HG03039 (cell line): ENCODE measurements at regions not wholly inside any gene's neighbourhood (a gene's known extent, or its start where the extent isn't known, plus 50 kb on each side); places are given as distances from the start of the nearest gene placed in this dataset.

Experiments used
- ATAC-seq: cut with Tn5 transposase; IDR thresholded peaks from one replicate; pipeline ENCODE4 v1.9.1; 2021; ENCODE audit warnings: mild to moderate bottlenecking, moderate library complexity; ENCODE audit not compliant: unreplicated experiment

DNA sequence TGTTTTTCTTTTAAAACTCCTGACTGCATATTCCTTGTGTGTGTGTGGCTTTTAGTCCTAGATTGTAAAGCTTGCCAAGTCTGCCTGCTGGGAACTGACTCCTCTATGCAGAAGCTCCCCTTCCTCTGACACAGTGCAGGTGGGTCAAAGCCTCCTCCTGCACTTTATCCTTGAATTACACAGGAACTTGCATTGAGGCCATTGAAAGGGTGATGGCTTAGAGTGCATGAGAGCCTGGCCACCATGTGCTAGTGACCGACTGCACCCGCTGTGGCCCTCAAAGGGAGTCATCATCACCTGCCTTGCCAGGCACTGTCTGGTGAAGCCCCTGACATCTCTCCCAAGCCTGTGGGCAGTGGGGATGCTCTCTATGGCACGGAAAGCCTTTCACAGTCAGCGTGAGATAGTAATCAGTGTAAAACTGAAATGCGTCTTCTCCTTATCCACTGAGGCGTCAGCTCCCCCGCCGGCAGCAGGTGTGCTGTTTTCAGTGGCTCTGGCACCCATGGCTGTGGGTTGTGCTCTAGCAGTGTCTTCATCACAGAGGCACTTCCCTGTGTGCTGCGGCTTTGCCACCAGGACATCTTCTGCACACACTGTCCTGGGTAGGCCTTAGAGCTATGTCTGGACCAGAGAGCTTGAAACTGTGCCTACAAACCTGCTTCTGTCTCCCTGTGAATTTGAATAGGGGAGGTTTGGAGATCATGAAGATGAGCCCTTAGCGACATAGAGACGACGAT, 87.9 kb downstream of the THBS2 start:
- no peak for ATAC-seq

DNA sequence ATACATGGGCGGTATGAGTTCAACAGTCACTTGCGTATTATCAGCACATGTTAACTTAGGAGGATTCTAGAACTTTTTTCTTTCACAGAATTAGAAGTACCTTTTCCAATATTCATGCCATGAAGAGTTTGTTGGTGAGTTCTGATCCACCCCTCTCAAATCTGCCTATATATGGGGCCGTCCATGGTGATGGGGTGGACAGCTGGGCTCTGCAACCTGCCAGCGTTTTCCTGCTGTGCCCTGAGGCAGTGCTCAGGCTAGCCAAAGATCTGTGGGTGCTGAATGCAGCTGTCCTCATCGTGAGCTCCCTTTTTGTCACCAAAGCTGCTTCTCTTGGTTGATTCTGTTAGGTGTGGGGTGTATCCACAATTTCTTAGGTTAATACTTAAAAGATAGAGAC, 88.7 kb downstream of the THBS2 start:
- ATAC-seq: no peak

DNA sequence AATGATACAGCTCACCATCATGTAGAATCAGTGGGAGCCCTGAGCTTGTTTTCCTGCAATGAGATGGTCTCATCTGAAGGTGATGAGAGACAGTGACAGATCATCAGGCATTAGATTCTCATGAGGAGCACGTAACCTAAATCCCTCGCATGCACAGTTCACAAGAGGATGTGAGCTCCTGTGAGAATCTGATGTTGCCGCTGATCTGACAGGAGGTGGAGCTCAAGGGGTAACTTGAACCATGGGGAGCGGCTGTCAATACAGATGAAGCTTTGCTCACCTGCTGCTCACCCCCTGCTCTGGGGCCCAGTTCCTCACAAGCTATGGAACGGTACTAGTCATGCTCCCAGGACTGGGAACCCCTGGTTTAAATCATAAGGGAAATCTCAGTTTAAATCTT, 89.2 kb downstream of the THBS2 start:
- no peak for ATAC-seq

DNA sequence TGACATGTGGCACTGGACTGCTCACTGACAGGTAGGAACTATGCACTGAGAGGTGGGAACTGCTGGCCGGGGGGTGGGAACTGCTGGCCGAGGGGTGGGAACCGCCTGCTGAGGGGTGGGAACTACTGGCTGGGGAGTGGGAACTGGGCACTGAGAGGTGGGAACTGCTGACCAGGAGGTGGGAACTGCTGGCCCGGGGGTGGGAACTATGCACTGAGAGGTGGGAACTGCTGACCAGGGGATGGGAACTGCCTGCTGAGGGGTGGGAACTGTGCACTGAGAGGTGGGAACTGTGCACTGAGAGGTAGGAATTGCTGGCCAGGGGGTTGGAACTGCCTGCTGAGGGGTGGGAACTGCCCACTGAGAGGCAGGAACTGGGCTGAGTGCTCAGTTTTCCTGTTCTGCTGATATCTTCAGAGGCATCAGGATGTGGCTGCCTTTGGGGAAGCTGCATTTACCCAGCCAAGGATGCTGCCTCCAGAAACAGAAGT, 90.2 kb downstream of the THBS2 start:
- no peak for ATAC-seq

DNA sequence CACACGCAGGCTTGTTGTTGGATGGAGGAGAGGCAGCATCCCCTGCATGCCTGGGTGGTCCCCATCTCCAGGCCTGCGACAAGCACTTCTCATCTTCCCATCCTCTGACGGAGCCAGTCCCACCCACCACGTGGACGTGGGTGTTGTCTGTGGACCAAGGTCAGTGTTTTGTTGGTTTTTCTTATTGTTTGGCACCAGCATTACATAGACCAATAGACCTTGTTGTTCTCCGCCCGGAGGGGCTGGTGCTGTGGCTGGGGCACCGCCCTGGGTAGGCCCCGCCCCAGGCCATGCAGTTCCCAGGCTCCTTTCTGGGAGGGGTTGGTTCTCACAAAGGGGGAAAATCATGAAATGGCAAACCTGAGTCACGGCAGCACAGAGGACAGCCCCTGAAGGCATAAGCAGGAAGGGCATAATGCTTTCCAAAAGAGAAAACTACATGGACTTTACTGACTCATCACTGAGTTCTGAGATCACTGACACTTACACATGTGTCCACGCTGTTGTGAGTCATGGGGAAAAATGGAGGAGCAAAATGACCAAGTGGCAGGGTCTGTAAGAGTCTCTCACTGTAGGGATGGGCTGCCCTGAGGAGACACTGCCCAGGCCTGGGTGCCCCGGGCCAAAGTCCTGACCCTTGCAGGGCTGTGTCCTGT, 90.8 kb downstream of the THBS2 start:
- no peak for ATAC-seq

DNA sequence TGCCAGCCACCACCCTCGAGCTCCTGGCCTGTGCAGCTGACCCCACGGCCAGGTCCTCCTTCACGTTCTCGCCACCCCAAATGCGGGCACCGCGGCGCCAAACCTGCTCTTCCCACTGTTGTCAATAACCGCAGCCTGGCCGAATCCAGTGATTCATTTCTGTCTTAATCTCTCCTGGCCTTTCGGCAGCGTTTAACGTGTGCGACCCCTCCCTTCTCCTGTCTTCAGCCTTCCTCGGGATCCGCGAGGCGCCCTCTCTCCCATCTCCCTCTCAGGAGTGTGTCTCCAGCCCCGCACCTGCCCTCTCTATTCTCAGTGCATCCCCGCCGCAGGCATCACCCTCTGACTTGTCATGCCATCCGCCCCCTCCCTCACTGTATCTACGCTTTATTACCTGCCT, 91.4 kb downstream of the THBS2 start:
- no peak for ATAC-seq

DNA sequence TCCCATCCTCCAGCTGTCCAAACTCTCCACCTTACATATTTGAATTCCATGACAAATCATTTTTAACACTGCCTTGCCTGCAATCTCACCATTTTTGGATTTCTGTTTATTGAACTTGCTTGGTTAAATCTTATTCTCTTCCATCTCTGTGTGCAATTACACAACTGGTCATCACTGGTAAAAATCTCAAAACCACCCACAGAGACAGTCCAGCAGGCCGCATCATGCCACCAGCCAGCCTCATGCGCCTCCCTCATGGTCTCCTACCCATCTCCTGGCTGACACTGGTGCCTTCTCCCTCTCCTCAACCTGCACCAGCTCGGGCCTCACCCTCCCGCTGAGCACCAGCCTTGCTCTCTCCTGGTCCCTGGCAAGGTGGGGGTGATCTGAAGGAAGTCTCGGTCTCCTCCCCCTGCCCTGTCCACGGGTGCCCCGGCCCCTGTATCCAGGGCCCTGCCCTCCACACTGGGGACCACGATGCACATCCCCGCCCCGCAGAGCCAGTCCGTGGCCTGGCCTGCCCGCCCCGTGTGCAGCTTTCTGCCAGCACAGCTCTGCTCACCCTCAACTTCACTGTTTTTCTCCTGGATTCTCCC, 92.0 kb downstream of the THBS2 start:
- ATAC-seq: no peak

DNA sequence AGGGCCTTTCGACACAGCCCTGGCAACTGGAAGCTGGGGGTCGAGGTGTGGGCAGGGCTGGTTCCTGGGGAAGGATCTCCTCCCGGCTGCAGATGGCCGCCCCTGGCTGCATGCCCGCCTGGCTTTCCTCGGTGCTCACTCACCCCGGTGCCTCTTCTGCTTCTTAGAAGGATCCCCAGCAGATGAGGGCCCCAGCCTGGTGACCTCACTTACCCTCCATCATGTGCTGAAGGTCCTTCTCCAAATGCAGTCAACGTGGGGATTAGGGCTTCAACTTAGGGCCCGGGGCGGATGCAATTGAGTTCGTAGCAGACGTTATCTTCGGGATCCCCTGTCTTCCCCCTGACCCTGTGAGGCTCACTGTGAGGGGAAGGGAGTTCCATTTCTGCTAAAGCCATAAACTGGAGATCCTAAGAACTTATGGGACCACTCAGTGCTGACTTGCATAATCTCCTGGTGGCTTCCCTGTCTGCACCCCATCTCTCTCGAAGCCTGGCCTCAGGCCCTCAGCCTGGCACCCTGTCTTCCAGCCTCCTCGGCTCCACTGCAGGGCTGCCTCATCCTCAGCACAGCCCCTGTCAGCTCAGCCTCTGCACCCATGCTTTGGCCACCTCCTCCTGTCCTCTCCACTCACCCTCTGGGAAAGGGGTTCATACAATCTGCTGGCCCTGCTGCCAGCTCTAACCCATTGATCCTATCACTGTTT, 92.6 kb downstream of the THBS2 start:
- no peak for ATAC-seq

DNA sequence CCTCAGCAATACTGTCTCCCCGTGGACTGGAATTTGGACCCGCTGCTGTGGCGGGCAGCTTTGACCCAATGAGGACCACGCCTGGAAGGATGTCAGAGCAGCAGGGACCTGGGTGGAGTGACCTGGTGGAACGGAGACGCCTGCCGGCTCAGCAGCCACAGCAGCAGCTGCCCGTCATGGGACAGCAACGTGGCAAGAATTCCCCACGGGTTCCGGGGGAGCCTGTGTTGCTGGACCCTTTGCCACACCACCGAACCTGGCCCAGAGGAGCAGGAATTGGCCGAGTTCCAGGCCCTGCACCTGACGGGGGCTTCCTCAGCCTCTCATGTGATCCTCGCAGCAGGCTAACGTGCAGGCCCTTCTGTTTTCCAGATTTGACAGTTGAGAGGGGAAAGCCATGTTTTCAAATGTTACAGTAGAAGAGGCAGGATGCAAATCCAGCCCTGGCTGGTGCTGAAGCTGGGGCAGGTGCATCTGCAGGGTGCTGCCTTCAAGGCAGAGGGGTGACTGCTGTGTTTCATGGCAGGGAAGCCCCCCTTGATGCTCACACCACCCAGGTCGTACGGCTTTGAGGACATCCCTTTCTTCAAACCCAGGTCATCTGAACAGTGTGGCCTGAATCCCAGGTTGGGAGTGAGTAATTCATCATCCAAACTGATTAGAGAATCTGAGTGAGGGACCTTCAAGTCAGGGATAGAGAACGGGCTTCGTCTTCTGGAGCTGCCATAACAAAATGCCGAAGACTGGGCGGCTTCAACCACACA, 93.4 kb downstream of the THBS2 start:
- ATAC-seq: no peak

DNA sequence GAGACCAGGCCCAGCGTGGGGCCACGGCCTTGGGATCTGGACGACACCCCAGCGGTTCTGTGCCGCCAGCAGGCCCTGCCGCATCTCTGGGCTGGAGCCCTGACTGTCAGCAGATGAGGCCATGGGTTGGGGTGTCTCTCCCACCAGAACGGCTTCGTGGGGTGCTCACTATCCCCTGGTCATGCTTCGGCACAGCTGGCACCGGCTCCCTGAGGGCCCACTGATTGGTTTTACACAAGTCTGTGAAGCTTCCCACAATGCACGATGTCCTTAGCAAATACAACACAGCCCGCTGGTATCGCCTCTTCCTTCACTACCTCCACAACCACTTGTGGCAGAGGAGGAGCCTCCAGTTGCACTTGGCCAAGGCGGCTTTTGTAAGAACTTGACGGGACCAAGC, 94.3 kb downstream of the THBS2 start:
- no peak for ATAC-seq

DNA sequence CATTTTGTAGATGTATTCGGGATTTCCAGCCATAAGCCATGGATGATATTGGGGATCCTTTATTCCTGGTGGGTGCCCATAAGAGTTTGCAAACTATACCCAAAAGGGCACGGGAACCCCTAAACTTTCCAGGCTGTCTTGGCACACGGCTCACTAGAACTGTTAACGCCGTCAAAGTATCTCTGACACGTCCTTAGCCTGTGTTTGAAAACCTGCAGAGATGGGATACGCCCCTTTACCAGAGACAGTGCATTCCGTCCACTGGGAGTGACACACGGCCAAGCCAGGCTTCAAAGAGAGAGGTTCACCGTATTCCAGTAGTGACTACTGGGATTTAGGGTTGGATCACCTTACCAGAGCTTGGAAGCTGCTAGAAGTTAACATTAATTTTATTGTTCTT, 95.0 kb downstream of the THBS2 start:
- no peak for ATAC-seq

DNA sequence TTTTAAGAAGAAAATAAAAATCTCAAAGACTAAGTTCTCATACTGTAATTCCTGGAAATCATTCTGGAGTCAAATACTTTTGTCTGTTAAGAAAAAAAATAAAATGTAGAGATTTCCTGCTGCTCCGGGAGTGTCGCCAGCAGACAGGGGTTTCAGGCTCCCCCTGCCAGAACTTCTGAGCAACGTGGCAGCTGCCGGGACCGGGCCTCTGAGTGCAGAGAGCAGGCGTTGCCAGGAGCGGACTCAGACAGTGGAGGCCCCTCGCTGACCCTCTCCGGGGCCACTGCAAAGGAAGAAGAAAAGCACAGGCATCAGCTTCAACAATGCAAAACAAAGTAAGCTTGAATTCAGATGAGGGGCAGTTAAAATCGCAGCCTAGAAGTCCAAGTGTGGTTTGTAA, 95.5 kb downstream of the THBS2 start:
- no peak for ATAC-seq

DNA sequence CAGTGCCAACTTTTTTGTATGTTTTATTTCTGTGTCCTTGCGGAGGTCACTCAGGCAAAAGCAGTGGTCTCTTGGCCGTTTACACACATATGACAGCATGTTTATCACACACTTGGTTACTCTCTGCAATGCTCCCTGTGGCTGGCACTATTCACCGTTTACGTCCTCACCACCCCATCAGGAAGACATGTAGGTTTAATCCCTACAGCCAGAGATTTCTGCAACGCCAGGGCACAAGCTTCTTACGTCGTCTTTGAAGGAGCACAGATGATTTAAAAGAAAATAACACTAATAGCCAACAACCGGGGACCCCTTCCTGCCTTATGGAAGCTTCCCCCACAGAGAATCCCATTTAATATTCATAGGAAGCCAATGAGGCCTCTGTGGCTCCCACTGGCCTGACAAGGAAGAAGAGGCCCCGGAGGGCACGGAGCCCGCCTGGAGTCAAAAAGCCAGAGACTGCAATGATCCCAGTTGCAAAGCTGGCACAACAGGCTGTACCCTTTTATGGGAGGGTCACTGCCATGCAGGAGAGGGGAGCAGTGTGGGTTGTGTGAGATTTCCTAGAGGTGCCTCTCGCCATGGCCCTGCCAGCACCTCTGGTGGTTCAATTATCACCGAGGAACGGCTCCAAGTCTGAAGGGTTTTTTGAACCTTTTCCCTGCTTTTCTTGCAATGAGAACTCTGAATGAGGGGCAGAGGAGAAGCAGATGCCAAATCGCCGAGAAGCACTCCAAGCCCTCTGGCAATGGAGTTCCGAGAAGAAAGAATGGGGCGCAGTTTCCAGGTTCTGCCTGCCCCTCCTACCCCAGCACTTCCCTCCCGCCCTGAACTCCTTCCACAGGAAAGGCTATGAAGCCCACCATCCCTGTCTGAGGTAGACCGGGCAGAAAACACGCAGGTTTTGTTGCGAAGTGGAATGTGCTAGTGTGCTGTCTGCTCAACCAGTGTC, 96.2 kb downstream of the THBS2 start:
- ATAC-seq: no peak

DNA sequence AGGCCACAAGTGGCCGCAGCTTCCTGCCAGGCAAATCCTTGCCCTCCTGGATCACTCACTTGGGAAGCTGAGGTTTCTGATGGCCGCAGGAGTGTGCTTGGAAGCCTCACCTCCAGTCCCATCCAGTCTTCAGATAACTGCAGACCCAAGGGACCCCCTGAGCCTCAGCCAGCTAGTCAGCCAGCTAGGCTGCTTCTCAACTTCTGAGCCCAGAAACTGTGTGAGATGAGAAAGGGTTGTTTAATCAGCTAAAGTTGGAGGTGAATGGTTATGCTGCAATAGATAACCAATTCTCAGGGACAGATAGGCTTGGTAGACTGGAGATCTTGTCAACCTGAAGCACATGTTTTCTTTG, 96.9 kb downstream of the THBS2 start:
- ATAC-seq: no peak

DNA sequence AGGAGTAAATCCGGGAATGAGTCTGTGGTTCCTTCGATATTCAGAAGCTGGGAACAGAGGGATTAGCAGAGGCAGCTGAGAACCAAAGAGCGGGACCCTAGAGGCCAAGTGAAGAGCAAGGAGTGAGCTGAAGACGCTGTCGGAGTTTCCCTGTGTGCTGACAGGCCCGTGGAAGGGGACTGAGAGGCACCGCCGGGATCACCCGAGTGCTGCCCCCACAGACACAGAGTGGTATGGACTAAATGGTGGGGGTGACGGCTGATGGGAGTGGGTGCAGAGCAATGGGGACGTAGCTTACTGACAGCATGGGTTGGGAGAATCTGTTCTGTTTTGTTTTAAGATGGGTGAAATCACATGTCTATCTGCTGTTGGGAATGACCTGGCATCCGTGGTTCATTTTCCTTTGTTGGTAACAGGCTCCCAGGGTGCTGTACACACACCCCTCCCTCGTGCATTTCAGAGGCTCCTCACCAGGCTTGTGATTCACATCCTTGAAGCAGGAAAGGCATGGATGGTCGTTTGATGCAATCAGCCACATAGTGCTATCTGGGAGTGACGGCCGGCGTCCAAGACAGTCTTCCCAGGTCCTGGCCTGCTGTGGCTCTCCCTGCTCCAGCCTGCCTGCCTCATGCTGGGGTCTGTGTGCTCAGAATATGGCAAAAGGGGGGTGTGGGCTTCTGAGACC, 97.4 kb downstream of the THBS2 start:
- ATAC-seq: no peak

DNA sequence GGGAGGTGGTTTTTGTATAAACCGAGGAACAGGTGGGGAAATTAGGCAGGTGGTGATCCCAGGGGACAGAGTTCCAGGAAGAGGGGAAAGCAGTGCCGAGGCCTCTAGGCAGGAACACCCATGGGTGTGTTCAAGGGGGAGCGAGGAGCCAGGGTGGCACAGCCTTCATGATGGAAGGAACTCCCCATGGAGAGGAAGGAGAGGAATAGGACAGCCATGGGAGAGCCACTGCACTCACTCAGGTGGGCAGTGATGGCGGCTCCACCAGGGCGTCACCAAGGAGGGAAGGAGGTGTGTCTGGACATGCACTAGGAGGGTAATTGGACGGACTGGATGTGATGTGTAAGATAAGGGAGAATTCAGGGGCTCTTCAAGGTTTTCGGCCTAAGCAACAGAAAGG, 98.2 kb downstream of the THBS2 start:
- ATAC-seq: no peak

DNA sequence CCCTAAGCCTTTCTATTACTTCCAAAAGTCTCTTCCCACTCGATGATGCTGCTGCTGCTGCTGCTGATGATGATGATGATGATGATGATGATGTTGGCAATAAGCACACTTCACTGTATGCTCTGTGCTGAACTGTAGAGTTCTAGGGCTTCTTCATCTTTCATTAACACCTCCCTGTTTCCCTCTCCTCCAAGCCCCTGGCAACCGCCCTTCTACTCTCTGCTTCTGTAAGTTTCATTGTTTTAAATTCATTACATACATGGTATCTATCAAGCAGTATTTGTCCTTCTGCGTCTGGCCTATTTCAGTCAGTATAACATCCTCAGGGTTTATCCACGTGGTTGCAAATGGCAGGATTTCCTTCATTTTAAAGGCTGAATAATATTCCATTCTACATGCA, 100.2 kb downstream of the THBS2 start:
- ATAC-seq: no peak

DNA sequence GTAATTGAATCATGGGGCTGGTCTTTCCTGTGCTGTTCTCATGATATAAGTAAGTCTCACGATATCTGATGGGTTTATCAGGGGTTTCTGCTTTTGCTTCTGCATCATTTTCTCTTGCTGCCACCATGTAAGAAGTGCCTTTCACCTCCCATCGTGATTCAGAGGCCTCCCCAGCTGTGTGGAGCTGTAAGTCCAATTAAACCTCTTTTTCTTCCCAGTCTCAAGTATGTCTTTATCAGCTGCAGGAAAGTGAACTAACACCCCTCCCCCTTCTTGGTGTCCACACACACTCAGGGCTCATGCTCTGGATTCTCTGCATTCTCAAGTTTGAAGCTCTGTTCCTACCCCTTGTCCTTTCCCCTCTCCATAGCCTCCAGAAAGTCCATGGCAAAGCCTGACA, 107.1 kb downstream of the THBS2 start:
- ATAC-seq: no peak

DNA sequence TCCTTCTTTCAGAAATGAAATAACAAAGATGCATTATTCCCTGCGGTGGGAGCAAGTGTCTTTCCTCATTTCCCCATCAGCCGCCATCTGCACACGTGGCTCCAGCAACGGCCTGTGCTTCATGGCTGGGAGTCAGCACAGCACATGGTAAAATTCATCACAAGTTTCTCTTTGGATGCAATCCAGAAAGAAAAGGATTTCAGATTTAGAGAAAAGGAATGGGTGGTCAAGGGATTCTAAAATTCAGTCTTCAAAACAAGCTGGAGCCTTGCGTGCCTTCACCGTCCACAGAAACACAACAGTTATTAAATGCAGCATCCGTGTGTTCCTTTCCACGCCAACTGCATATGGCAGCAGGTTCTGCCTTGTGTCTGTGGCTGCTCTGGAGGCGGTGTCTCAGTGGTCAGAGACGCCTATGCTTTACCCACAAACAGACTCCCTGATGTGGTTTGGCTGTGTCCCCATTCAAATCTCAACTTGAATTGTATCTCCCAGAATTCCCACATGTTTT, 107.6 kb downstream of the THBS2 start:
- no peak for ATAC-seq
